Testis (tissue), 2 donors: ENCODE measurements at regions not wholly inside any gene's neighbourhood (a gene's known extent, or its start where the extent isn't known, plus 50 kb on each side); places are given as distances from the start of the nearest gene placed in this dataset.

ENCODE experiments used
- CTCF ChIP-seq, 3 experiments: fragments of 450-650 bp in 2 of 3; fragments of 200-600 bp in 1 of 3; sonication (generic) in 1 of 3; IDR thresholded peaks; one replicate each; pipeline ENCODE4 v1.5.1; 2016 to 2019; ENCODE audit warnings: antibody characterized with exemption in 3 of 3, mild to moderate bottlenecking in 2 of 3, moderate library complexity in 1 of 3
- POLR2A ChIP-seq: fragments of 450-650 bp; IDR thresholded peaks from one replicate; pipeline ENCODE4 v1.6.1; 2017; ENCODE audit warnings: antibody characterized with exemption, mild to moderate bottlenecking, moderate library complexity

DNA sequence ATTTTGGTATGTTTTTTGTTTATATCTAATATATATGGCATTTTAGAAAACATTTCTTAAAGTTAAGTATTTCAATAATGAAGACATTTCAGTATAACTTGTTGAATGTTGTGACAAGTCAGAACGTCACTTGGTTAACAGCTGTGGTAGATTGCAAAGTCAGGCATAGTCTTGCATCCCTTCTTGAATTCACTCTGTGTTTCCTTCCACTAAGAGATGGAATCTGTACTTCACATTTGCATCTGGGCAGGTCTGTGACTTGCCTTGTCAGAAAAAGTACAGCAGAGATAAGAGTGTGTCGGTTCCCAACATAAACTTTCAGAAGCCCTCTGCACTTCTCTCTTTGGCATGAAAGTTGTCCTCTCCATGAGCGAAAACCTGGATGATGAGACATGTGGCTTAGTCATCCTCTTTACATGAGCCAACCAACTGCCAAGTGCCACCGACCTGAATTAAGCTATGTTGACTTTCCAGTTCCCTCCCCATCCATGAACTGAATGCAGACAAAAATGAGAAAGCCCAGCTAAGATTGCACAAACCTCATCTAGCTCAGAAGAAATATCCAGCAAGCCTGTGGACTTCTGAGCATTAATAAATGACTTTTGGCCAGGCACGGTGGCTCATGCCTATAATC is 1730.2 kb downstream of the MRPL39 start:
- TF ChIP-seq CTCF (IDR thresholded peaks at IDR 0.05): no peak
- TF ChIP-seq POLR2A: no peak
